Activated CD8-positive, alpha-beta memory T cell treated with anti-CD3 and anti-CD28 coated beads, Interleukin-2, amount 10 ng/mL, durations not matched to agents 7 days and 5 days (primary cell): ENCODE measurements at regions not wholly inside any gene's neighbourhood (a gene's known extent, or its start where the extent isn't known, plus 50 kb on each side); places are given as distances from the start of the nearest gene placed in this dataset.

Source experiments
- ATAC-seq: fragments of 150-1000 bp; cut with Tn5 transposase; one replicate; pipeline ENCODE4 v1.10.0; 2021; ENCODE audit warnings: moderate library complexity
- CTCF ChIA-PET: fragments of 350-600 bp; sonication (Branson Sonifier 250); formaldehyde crosslinking; loops from one replicate; lab custom pipeline; 2021; ENCODE audit warnings: antibody characterized with exemption; lab: Charles Lee
- DNase-seq: peaks from one replicate; pipeline ENCODE4 v3.0.0-alpha.2; 2020
- H3K27ac Mint-ChIP-seq: one replicate; pipeline ENCODE4 v1.8.0; 2021; ENCODE audit warnings: mild to moderate bottlenecking, mixed read lengths
- H3K27me3 Mint-ChIP-seq: one replicate; pipeline ENCODE4 v1.8.0; 2021; ENCODE audit warnings: mixed read lengths
- H3K36me3 Mint-ChIP-seq: one replicate; pipeline ENCODE4 v1.8.0; 2021; ENCODE audit warnings: mild to moderate bottlenecking, mixed read lengths
- H3K4me1 Mint-ChIP-seq: one replicate; pipeline ENCODE4 v1.8.0; 2021; ENCODE audit warnings: mixed read lengths
- H3K4me3 Mint-ChIP-seq: one replicate; pipeline ENCODE4 v1.8.0; 2021; ENCODE audit warnings: mild to moderate bottlenecking, moderate library complexity, mixed read lengths
- H3K9me3 Mint-ChIP-seq: one replicate; pipeline ENCODE4 v1.8.0; 2022; ENCODE audit warnings: low read depth, mixed read lengths

DNA sequence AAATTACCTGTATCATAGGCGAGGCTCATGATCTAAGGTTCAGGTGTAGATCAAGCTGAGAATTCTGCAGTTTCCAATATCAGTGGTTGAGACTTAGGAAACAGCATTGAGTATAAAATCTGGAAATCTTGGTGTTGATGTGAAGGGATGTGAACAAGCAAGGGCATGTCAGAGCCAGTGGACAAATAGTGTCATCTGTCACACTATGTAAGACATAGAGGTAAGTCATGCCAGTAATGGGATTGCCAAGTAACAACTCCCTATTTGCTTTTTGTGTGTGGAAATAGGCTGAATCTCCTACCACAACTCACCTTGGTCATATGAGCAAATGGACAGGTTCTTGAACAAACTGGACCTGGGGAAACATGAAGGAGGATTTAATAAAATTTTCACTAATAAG is 334.5 kb upstream of the EMCN start:
- Mint-ChIP-seq H3K9me3 (peaks cover 4% of the 10 kb centered on the region), H3K4me3 (no peak overlapping the region), H3K36me3 (no peaks in the 10 kb centered on the region), H3K4me1 (peaks cover 10% of the 10 kb centered on the region), H3K27me3 (no peaks in the 10 kb centered on the region), H3K27ac (no peak overlapping the region)
- ATAC-seq = no peak
- CTCF ChIA-PET = no interaction called here
- DNase-seq = no peak

DNA sequence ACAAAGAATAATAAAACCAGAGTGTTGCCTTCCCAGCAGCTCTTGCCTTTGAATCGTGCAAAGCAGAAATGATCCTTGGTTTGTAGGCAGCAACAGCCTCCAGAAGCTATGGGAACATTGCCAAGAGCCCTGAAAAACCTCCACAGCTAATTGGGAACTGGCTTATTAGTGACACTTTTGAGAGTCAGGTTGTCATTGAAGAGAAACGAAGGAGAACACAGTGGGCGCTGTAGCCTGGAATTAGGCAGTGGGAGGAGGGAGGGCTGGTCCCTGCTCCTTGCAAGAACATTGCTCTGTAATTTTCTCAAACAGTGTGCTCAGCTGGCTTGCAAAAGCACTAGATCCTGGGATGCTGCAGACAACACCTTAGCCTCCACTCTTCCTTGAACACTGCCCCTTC is 331.5 kb upstream of the EMCN start:
- Mint-ChIP-seq H3K27me3 (no peaks in the 10 kb centered on the region), H3K4me1 (peaks cover 10% of the 10 kb centered on the region), H3K27ac (no peak overlapping the region), H3K36me3 (no peaks in the 10 kb centered on the region), H3K4me3 (no peak overlapping the region), H3K9me3 (peaks cover 4% of the 10 kb centered on the region)
- no peak for DNase-seq
- CTCF ChIA-PET = interaction anchor here (1.4 kb wide), 1 partner anchor 12 kb away, joined by 3 read pairs; no protein-coding TSS in a partner anchor
- ATAC-seq = no peak

DNA sequence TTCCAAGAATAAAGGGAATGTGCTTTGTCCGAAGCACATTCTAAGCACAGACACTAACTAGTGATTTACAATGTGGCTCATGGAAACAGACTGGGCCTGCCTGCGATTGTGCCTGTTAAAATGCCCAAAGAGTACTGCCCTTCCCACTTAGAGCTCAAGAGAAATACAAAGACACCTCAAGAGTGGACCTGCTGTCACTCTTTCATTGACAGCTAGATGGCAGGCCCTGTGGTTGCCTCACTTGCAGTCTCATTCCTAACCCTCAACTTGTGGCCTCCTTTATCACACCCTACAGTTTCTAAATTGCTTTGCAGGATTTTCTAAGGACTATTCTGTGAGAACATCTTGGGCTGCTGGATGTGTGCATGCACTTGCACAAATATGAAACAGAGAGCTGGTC is 331.0 kb upstream of the EMCN start:
- no peak overlapping the region for H3K27ac Mint-ChIP-seq
- CTCF ChIA-PET = interaction anchor here (1.3 to 1.4 kb wide), 2 partner anchors 11 to 23 kb away, joined by 3 read pairs; no protein-coding TSS in a partner anchor
- peaks cover 13% of the 10 kb centered on the region for H3K4me1 Mint-ChIP-seq
- peak; percentile 64 for DNase-seq
- no peak overlapping the region for H3K4me3 Mint-ChIP-seq
- no peaks in the 10 kb centered on the region for H3K36me3 Mint-ChIP-seq
- peak; percentile 80 for ATAC-seq
- H3K27me3 Mint-ChIP-seq = no peaks in the 10 kb centered on the region
- peaks cover 4% of the 10 kb centered on the region for H3K9me3 Mint-ChIP-seq

GRCh38 chr4:100843910-100844309 is 326.1 kb upstream of the EMCN start:
- DNase-seq (no peak), ATAC-seq (no peak)

GRCh38 chr4:100842856-100843255 is 325.0 kb upstream of the EMCN start:
- H3K9me3 Mint-ChIP-seq = no peaks in the 10 kb centered on the region
- CTCF ChIA-PET = no interaction called here
- H3K36me3 Mint-ChIP-seq = peaks cover 3% of the 10 kb centered on the region
- no peak overlapping the region for H3K27ac Mint-ChIP-seq
- H3K27me3 Mint-ChIP-seq = no peaks in the 10 kb centered on the region
- DNase-seq = no peak
- H3K4me3 Mint-ChIP-seq = no peak overlapping the region
- no peak for ATAC-seq
- peaks cover 5% of the 10 kb centered on the region for H3K4me1 Mint-ChIP-seq

More at GRCh38 chr4:100843910-100844309, 326.1 kb upstream of the EMCN start:
- Mint-ChIP-seq H3K27ac (no peak overlapping the region), H3K27me3 (no peaks in the 10 kb centered on the region), H3K36me3 (peaks cover 3% of the 10 kb centered on the region), H3K4me1 (peaks cover 11% of the 10 kb centered on the region), H3K9me3 (no peaks in the 10 kb centered on the region), H3K4me3 (no peak overlapping the region)
- CTCF ChIA-PET = no interaction called here

DNA sequence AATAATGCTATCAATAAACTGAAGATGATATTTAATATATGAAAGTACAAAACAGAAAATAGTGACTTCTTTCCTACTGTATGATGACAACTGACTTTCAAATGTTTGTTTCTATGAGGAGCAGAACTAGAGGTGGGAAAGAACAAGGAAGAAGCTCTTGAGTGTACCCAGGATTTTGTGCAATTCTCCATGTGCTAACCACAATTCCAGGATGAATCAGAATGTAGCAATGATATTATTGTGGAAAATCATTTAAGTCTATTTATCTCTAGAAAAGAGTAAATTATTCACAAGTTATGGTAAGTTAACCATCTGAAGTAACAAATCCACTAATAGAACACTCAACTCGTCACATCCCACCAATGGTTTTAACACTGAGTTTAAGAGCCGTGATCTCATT is 324.1 kb upstream of the EMCN start:
- Mint-ChIP-seq H3K36me3 (peaks cover 3% of the 10 kb centered on the region), H3K4me3 (no peak overlapping the region), H3K27ac (no peak overlapping the region), H3K27me3 (no peaks in the 10 kb centered on the region), H3K9me3 (no peaks in the 10 kb centered on the region), H3K4me1 (peaks cover 5% of the 10 kb centered on the region)
- CTCF ChIA-PET = no interaction called here
- ATAC-seq (no peak), DNase-seq (no peak)

DNA sequence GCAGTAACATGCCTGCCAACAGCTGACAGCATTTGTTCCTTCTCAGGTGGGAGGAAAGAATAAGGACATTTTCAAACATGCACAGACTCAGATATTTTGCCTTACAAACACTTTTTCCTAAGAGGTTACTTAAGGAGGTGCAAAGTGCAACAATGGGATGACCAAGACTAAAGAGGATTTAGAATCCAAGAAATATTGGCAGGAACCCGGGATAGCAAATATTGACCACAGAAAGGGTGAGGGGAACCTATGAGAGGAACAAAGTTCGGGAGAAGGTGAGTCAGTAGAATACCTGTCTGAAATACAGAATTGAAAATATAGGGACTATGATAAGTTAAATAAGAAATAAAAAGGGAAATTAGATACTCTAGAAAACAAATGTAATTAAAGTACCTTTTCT is 321.9 kb upstream of the EMCN start:
- peaks cover 5% of the 10 kb centered on the region for H3K4me1 Mint-ChIP-seq
- peaks cover 5% of the 10 kb centered on the region for H3K36me3 Mint-ChIP-seq
- DNase-seq (no peak), ATAC-seq (no peak)
- CTCF ChIA-PET = no interaction called here
- no peaks in the 10 kb centered on the region for H3K27me3 Mint-ChIP-seq
- H3K27ac Mint-ChIP-seq = no peak overlapping the region
- H3K9me3 Mint-ChIP-seq = peaks cover 2% of the 10 kb centered on the region
- H3K4me3 Mint-ChIP-seq = no peak overlapping the region

GRCh38 chr4:100838286-100838685 is 320.5 kb upstream of the EMCN start:
- Mint-ChIP-seq H3K4me1 (peaks cover 2% of the 10 kb centered on the region), H3K4me3 (no peak overlapping the region), H3K27me3 (no peaks in the 10 kb centered on the region), H3K36me3 (peaks cover 4% of the 10 kb centered on the region), H3K27ac (no peak overlapping the region), H3K9me3 (peaks cover 2% of the 10 kb centered on the region)
- no peak for ATAC-seq
- DNase-seq = no peak
- CTCF ChIA-PET = no interaction called here

GRCh38 chr4:100836929-100837328 is 319.1 kb upstream of the EMCN start:
- CTCF ChIA-PET = interaction anchor here (1.2 kb wide), 1 partner anchor 12 kb away, joined by 3 read pairs; no protein-coding TSS in a partner anchor
- Mint-ChIP-seq H3K4me1 (no peaks in the 10 kb centered on the region), H3K4me3 (no peak overlapping the region)

DNA sequence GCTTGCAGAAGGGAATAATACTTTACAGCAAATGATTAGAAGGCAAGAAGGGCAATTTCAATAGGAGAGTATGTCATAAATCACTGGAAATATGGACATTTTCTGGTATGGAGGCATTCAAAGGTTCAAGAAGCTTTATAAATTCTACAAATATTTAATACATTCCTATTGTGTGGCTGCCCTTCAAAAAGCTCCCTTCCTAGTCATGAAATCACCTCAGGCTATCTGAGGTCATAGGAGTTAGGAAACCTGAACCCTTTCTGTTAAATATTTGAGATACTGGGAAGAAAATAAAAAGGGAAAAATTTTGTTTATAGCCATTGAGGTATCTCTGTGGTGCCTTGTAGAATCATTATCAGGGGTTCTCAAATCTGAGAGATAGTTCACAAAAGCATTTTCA is 316.8 kb upstream of the EMCN start:
- no peaks in the 10 kb centered on the region for H3K27me3 Mint-ChIP-seq

More at GRCh38 chr4:100836929-100837328, 319.1 kb upstream of the EMCN start:
- no peak for DNase-seq
- ATAC-seq = no peak
- Mint-ChIP-seq H3K9me3 (peaks cover 2% of the 10 kb centered on the region), H3K36me3 (peaks cover 2% of the 10 kb centered on the region), H3K27ac (no peak overlapping the region), H3K27me3 (no peaks in the 10 kb centered on the region)

DNA sequence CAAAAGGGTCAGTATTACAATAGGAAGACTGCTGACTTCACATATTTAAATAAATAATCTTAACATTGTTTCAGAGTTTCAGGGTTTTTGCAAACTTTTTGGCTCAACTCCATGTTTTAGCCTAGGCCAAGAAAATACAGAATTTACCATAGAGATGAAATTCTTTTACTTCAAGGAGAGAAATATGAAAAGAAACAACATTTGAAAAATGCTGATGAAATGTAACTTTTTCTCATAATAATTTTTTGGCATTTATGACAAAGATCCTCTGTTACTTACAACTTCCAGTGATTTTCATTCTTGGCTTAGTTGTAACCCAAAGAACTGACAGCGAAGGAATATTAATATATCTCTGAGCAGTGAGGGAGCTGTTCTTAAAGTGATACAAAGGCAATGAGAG is 316.1 kb upstream of the EMCN start:
- peaks cover 5% of the 10 kb centered on the region for H3K36me3 Mint-ChIP-seq
- H3K27ac Mint-ChIP-seq = no peak overlapping the region
- CTCF ChIA-PET = no interaction called here
- peaks cover 7% of the 10 kb centered on the region for H3K9me3 Mint-ChIP-seq
- no peak overlapping the region for H3K4me3 Mint-ChIP-seq
- H3K4me1 Mint-ChIP-seq = no peaks in the 10 kb centered on the region
- DNase-seq = no peak
- no peak for ATAC-seq
- no peaks in the 10 kb centered on the region for H3K27me3 Mint-ChIP-seq

More for the DNA sequence above, 316.8 kb upstream of the EMCN start:
- Mint-ChIP-seq H3K9me3 (peaks cover 7% of the 10 kb centered on the region), H3K27ac (no peak overlapping the region), H3K4me3 (no peak overlapping the region), H3K4me1 (no peaks in the 10 kb centered on the region), H3K36me3 (peaks cover 5% of the 10 kb centered on the region)
- CTCF ChIA-PET = no interaction called here
- no peak for DNase-seq
- no peak for ATAC-seq

DNA sequence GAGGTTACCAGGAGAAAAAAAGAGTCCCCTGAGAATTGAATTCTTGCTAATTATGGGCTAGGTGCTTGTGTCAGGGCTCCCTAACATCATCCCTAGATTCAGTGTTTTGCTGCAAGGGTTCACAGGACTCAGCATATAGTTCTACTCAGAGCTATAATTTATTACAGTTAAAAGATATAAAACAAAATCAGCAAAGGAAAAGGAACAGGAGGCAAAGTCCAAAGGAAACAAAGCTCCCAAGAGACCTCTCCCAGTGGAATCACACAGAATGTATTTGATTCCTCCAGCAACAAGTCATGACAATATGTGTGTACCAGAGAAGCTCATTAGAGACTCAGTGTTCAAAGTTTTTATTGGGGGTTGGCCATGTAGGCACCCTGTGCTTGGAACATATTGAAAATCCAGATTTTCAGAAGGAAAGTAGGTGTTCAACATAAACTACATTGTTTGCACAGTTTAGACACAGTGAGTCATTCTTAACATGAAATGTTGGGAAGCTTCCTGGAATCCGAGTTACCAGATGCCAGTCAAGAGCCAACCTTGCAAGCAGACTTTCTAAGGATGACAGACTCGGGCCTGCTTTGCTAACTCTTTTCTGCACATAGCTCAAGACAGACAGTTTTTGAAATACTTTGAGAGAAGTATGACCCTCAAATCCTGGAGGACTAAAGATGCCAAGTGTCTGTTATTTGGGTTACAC is 311.3 kb upstream of the EMCN start:
- Mint-ChIP-seq H3K4me1 (peaks cover 5% of the 10 kb centered on the region), H3K27ac (no peak overlapping the region), H3K9me3 (peaks cover 9% of the 10 kb centered on the region), H3K36me3 (peaks cover 13% of the 10 kb centered on the region), H3K27me3 (no peaks in the 10 kb centered on the region), H3K4me3 (no peak overlapping the region)
- no peak for DNase-seq
- ATAC-seq = no peak
- CTCF ChIA-PET = no interaction called here

- peaks cover 9% of the 10 kb centered on the region for H3K9me3 Mint-ChIP-seq
- no peak overlapping the region for H3K27ac Mint-ChIP-seq
- peaks cover 13% of the 10 kb centered on the region for H3K4me1 Mint-ChIP-seq
- no peak overlapping the region for H3K4me3 Mint-ChIP-seq
- no peak for DNase-seq
- H3K27me3 Mint-ChIP-seq = no peaks in the 10 kb centered on the region
- peaks cover 13% of the 10 kb centered on the region for H3K36me3 Mint-ChIP-seq
- ATAC-seq = no peak
- CTCF ChIA-PET = no interaction called here
Observed at GRCh38 chr4:100828364-100828763, 310.5 kb upstream of the EMCN start.

- ATAC-seq = no peak
- CTCF ChIA-PET = no interaction called here
- Mint-ChIP-seq H3K27me3 (no peaks in the 10 kb centered on the region), H3K36me3 (peaks cover 13% of the 10 kb centered on the region), H3K4me3 (no peak overlapping the region), H3K9me3 (peaks cover 9% of the 10 kb centered on the region), H3K4me1 (peaks cover 19% of the 10 kb centered on the region), H3K27ac (no peak overlapping the region)
- DNase-seq = no peak
Observed at GRCh38 chr4:100827756-100828155, 309.9 kb upstream of the EMCN start.
